ENCODE measurements at regions not wholly inside any gene's neighbourhood (a gene's known extent, or its start where the extent isn't known, plus 50 kb on each side); places are given as distances from the start of the nearest gene placed in this dataset.

GRCh38 chr1:219088778-219089557 lies 84.7 kb upstream of the LYPLAL1 start (continued):
- TF ChIP-seq IRF1 (CRISPR knock-in tag; IDR thresholded peaks at IDR 0.05; ENCODE audit: borderline replicate concordance): no peak
- TF ChIP-seq, protein P1, sequence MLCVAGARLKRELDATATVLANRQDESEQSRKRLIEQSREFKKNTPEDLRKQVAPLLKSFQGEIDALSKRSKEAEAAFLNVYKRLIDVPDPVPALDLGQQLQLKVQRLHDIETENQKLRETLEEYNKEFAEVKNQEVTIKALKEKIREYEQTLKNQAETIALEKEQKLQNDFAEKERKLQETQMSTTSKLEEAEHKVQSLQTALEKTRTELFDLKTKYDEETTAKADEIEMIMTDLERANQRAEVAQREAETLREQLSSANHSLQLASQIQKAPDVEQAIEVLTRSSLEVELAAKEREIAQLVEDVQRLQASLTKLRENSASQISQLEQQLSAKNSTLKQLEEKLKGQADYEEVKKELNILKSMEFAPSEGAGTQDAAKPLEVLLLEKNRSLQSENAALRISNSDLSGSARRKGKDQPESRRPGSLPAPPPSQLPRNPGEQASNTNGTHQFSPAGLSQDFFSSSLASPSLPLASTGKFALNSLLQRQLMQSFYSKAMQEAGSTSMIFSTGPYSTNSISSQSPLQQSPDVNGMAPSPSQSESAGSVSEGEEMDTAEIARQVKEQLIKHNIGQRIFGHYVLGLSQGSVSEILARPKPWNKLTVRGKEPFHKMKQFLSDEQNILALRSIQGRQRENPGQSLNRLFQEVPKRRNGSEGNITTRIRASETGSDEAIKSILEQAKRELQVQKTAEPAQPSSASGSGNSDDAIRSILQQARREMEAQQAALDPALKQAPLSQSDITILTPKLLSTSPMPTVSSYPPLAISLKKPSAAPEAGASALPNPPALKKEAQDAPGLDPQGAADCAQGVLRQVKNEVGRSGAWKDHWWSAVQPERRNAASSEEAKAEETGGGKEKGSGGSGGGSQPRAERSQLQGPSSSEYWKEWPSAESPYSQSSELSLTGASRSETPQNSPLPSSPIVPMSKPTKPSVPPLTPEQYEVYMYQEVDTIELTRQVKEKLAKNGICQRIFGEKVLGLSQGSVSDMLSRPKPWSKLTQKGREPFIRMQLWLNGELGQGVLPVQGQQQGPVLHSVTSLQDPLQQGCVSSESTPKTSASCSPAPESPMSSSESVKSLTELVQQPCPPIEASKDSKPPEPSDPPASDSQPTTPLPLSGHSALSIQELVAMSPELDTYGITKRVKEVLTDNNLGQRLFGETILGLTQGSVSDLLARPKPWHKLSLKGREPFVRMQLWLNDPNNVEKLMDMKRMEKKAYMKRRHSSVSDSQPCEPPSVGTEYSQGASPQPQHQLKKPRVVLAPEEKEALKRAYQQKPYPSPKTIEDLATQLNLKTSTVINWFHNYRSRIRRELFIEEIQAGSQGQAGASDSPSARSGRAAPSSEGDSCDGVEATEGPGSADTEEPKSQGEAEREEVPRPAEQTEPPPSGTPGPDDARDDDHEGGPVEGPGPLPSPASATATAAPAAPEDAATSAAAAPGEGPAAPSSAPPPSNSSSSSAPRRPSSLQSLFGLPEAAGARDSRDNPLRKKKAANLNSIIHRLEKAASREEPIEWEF (CRISPR knock-in tag; IDR thresholded peaks at IDR 0.05): no peak
- peak; percentile 92 for TF ChIP-seq MAFK (IDR thresholded peaks at IDR 0.05; ENCODE audit: low read length)
- TF ChIP-seq NFATC3 (IDR thresholded peaks at IDR 0.05): peak; percentile 97
- TF ChIP-seq ZNF830 (CRISPR knock-in tag; IDR thresholded peaks at IDR 0.05): 0 out of 2 replicates have a peak, but pooled peaks have one; percentile 64
- no peak for TF ChIP-seq CREB5 (CRISPR knock-in tag; IDR thresholded peaks at IDR 0.05)
- TF ChIP-seq, protein P2, sequence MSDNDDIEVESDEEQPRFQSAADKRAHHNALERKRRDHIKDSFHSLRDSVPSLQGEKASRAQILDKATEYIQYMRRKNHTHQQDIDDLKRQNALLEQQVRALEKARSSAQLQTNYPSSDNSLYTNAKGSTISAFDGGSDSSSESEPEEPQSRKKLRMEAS (CRISPR knock-in tag; IDR thresholded peaks at IDR 0.05): no peak
- TF ChIP-seq C11orf30 (IDR thresholded peaks at IDR 0.05; ENCODE audit: low read depth): peak; percentile 94
- no peak for TF ChIP-seq PHB2 (IDR thresholded peaks at IDR 0.05; ENCODE audit: low read depth)
- TF ChIP-seq HMG20A (CRISPR knock-in tag; conservative IDR thresholded peaks at IDR 0.05): no peak
- no peak for TF ChIP-seq HOXB6 (CRISPR knock-in tag; IDR thresholded peaks at IDR 0.05; ENCODE audit: borderline replicate concordance)
- TF ChIP-seq ZNF24 (IDR thresholded peaks at IDR 0.05): peak; percentile 71
- TF ChIP-seq ZNF586 (CRISPR knock-in tag; conservative IDR thresholded peaks at IDR 0.05): no peak
- TF ChIP-seq NELFE (IDR thresholded peaks at IDR 0.05; ENCODE audit: insufficient read depth, insufficient read length): no peak
- no peak for TF ChIP-seq ZNF512 (tag; IDR thresholded peaks at IDR 0.05)
- TF ChIP-seq TCF7L2 (IDR thresholded peaks at IDR 0.05; ENCODE audit: low read depth, low read length): no peak
- TF ChIP-seq BACH1 (tag; IDR thresholded peaks at IDR 0.05): peak; percentile 93
- no peak for TF ChIP-seq HNRNPUL1 (IDR thresholded peaks at IDR 0.05; ENCODE audit: low read length)
- TF ChIP-seq GTF2A2 (tag; IDR thresholded peaks at IDR 0.05): no peak
